H1 (cell line): ENCODE measurements at regions not wholly inside any gene's neighbourhood (a gene's known extent, or its start where the extent isn't known, plus 50 kb on each side); places are given as distances from the start of the nearest gene placed in this dataset.

Experiments used
- GABPA ChIP-seq: IDR thresholded peaks from 2 replicates; pipeline ENCODE4 v1.6.1; 2011; ENCODE audit warnings: mild to moderate bottlenecking, low read length, moderate library complexity, borderline replicate concordance; ENCODE audit not compliant: insufficient read depth
- POLR2A ChIP-seq, 2 experiments: IDR thresholded peaks; 1 replicate in 1 of 2; 2 replicates in 1 of 2; pipeline ENCODE4 v1.6.1; 2011; ENCODE audit warnings: low read depth in 2 of 2, low read length in 2 of 2, mild to moderate bottlenecking in 2 of 2; ENCODE audit errors: control extremely low read depth in 1 of 2
- RAD21 ChIP-seq, 2 experiments: IDR thresholded peaks in 1 of 2; conservative IDR thresholded peaks in 1 of 2; 2 replicates each; pipeline ENCODE4 v1.6.1; 2011; ENCODE audit warnings: low read depth in 2 of 2, low read length in 2 of 2, improper control_type of control experiment in 1 of 2, inconsistent platforms in 1 of 2, mild to moderate bottlenecking in 1 of 2, moderate library complexity in 1 of 2
- TF ChIP-seq, protein P1 (sequence below): IDR thresholded peaks from 2 replicates; pipeline ENCODE4 v1.6.1; 2011; ENCODE audit warnings: low read depth, mild to moderate bottlenecking, low read length; ENCODE audit not compliant: insufficient read depth

DNA sequence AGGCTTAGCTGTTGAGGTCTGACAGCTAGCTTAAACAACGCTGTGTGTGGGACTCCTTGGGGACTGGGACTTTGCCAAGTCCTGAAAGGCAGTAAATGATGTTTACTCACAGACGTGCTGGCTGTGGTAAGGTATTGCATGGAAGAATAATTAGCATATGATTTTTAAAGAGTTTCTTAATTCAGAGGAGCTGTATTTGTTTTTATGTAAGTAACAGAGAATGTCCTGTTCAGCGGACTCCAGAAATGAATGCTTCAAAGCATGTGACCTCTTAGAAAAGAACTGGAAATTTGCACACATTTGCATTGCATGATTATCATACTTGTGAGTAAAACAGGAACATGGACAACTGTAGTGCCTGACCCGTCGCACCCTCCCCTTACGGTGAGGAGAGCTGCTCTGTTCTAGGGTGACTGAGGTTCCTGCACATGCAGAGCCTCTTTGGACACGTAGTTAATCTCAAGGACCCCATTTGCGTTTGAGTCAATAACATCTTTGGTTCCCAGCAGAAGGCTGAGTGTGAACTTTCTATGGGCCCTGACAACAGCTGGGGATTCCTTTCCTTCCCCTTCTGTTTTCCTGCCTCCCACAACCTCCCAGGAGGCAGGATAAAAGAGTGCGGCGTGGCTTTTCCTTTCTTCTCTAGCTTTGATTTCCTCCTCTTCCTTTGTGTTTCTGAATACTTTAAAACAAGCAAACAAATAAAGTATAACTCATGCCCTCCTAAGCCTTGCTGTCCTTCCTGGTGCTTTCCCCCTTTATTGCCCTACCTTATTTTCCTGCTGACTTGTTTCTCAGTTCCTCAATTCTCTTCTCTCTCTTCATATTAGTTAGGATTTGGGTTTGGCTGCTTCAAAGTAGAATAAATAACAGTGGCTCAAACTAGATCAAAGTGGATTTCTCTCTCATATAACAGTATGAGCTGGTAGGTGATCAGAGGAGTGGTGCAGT is 157.2 kb upstream of the CD180 start:
- TF ChIP-seq POLR2A (IDR thresholded peaks at IDR 0.05; ENCODE audit: control extremely low read depth in 1 of 2, low read depth in 2 of 2, low read length in 2 of 2) (no peak), RAD21 (IDR thresholded peaks at IDR 0.05 in 1 of 2, conservative IDR thresholded peaks at IDR 0.05 in 1 of 2; ENCODE audit: low read depth in 2 of 2, low read length in 2 of 2) (no peak), GABPA (no peak)
- TF ChIP-seq, protein P1, sequence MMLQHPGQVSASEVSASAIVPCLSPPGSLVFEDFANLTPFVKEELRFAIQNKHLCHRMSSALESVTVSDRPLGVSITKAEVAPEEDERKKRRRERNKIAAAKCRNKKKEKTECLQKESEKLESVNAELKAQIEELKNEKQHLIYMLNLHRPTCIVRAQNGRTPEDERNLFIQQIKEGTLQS = no peak
